Breast epithelium (tissue), 3 donors: ENCODE measurements at regions not wholly inside any gene's neighbourhood (a gene's known extent, or its start where the extent isn't known, plus 50 kb on each side); places are given as distances from the start of the nearest gene placed in this dataset.

Source experiments
- POLR2A ChIP-seq: fragments of 450-650 bp; IDR thresholded peaks from one replicate; pipeline ENCODE4 v1.6.1; 2016; ENCODE audit warnings: antibody characterized with exemption, mild to moderate bottlenecking, moderate library complexity
- TF ChIP-seq, protein P1 (sequence below), 3 donors: fragments of 450-650 bp; IDR thresholded peaks; one replicate each; pipeline ENCODE4 v1.5.1; 2016 to 2017; ENCODE audit warnings: antibody characterized with exemption in 3 of 3, mild to moderate bottlenecking in 3 of 3, moderate library complexity in 3 of 3

DNA sequence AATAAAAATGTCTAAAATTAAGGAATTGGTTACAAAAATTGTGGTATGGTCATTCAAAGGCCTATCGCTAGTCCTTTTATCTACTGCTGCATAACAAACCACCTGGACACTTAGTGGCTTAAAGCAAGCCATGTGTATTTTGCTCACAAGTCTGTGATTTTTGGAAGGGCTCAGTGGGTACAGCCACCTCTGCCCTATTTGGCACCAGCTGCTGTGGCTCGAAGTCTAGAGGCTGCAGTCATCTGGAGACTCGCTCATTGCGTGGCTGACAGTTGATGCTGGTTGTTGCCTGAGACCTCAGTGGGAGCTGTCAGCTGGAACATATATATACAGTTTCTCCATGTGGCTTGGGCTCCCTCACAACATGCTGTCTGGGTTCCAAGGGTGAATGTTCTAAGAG lies 60.8 kb upstream of the MID1 start:
- TF ChIP-seq, protein P1, sequence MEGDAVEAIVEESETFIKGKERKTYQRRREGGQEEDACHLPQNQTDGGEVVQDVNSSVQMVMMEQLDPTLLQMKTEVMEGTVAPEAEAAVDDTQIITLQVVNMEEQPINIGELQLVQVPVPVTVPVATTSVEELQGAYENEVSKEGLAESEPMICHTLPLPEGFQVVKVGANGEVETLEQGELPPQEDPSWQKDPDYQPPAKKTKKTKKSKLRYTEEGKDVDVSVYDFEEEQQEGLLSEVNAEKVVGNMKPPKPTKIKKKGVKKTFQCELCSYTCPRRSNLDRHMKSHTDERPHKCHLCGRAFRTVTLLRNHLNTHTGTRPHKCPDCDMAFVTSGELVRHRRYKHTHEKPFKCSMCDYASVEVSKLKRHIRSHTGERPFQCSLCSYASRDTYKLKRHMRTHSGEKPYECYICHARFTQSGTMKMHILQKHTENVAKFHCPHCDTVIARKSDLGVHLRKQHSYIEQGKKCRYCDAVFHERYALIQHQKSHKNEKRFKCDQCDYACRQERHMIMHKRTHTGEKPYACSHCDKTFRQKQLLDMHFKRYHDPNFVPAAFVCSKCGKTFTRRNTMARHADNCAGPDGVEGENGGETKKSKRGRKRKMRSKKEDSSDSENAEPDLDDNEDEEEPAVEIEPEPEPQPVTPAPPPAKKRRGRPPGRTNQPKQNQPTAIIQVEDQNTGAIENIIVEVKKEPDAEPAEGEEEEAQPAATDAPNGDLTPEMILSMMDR (IDR thresholded peaks at IDR 0.05), result no peak
- no peak for TF ChIP-seq POLR2A
